GM18505 (cell line): ENCODE measurements at regions not wholly inside any gene's neighbourhood (a gene's known extent, or its start where the extent isn't known, plus 50 kb on each side); places are given as distances from the start of the nearest gene placed in this dataset.

Experiments used
- ATAC-seq: cut with Tn5 transposase; IDR thresholded peaks from one replicate; pipeline ENCODE4 v1.9.1; 2021; ENCODE audit not compliant: unreplicated experiment
- POLR2A ChIP-seq: IDR thresholded peaks from 4 replicates; pipeline ENCODE4 v1.6.1; 2011; ENCODE audit warnings: borderline replicate concordance; ENCODE audit not compliant: insufficient read depth, insufficient read length; ENCODE audit errors: extremely low read depth

GRCh38 chr5:159735036-159735435 is 181.2 kb upstream of the ADRA1B start:
- ATAC-seq: no peak
- no peak for TF ChIP-seq POLR2A

- TF ChIP-seq POLR2A: no peak
- no peak for ATAC-seq
Observed at GRCh38 chr5:159735749-159736660, 180.3 kb upstream of the ADRA1B start.

- TF ChIP-seq POLR2A: no peak
- ATAC-seq: no peak
Observed at GRCh38 chr5:159736844-159737243, 179.4 kb upstream of the ADRA1B start.

- no peak for ATAC-seq
- TF ChIP-seq POLR2A: no peak
Observed at GRCh38 chr5:159737263-159737662, 179.0 kb upstream of the ADRA1B start.

DNA sequence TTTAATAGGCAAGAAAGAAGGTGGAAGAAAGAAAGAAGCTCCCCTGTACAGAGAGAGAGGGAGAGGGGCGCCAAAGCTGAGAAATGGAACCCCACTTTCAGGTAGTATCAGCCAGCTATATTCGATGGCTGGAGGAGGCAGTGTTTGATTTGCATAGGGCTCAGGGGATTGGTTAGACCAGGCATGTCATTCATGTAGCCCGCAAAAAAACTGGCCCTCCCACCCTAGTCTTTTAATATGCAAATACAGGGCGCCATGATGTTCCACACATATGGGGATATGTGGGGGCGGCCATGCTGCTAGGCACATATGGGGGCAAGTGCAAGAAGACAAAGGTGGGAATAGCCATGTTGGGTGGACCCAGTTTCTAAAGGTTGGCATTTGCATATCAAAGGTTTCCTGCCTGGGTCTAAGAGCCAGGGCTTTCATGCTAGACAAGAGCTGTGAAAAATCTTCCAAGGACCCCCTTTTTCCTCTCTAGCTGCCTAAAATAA is 174.4 kb upstream of the ADRA1B start:
- no peak for ATAC-seq
- no peak for TF ChIP-seq POLR2A

DNA sequence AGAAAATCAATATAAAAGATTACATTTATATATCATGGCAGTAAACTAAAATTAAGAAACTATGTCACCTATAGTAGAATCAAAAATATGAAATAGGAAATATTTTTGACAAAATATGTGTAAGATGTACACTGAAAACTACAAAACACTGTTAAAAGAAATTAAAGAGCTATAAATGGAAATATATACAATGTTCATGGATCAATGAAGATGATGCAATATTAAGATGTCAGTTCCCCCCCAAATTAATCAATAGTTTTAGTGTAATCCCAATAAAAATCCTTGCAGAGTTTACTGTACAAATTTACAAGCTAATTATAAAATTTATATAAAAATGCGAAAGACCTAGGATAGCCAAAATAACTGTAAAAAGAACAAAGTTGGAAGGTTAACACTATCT is 173.0 kb upstream of the ADRA1B start:
- no peak for TF ChIP-seq POLR2A
- ATAC-seq: no peak

DNA sequence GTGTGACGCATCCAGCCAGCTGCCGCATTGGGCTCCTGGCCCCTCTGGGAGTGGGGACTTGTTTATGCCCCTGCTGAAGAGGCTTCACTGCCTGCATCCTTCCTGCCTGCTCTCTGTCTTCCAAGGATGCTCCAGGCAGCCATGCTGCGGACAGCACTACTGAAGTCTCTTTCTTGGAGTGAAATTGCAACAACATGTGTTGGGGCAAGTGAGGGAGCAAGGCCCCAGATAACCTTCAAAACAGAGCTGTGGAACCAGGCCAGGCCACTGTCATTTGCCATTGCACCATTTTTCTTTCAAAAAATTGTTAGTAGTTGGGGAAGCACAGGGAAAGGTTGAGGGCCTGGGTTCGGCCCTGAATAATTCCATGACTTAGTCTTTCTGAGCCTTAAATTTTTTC is 169.6 kb upstream of the ADRA1B start:
- no peak for TF ChIP-seq POLR2A
- no peak for ATAC-seq

DNA sequence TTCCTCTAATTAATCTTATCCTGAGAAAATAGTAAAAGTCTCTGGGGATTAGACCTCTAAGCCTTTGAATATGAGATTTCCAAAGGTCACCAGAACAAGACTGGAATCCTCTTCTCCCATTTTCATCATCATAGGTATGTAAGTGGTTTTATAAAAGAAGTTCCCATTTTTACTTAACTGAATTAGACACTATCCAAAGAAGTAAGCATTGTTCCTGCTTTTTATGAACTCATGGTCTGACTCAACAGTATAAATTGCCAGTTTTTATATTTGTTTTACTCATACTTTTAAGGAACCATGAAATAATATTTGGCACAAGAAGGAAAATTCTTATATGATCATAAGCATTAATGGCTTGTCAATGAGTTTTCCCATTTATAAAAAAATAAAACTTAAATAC is 167.1 kb upstream of the ADRA1B start:
- ATAC-seq: no peak
- no peak for TF ChIP-seq POLR2A

GRCh38 chr5:159750226-159750625 is 166.1 kb upstream of the ADRA1B start:
- TF ChIP-seq POLR2A: no peak
- ATAC-seq: no peak

DNA sequence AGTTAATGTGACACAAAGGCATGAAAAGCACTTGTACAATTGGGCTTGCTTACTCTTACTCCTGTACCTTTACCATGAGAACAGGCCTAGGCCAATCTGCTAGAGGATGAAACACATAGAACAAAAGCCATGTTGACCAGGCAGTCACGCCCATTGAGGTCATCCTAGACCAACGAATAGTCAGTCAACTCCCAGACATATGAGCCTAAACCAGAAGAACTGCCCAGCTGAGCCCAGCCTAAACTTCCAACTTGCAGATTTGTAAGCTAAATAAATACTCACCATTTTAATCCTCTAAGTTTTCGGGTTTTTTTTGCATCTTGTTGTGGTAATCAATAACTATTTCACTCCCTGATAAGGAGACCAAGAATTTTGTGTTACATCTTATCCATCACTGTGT is 164.8 kb upstream of the ADRA1B start:
- ATAC-seq: no peak

GRCh38 chr5:159752622-159753275 is 163.5 kb upstream of the ADRA1B start:
- no peak for ATAC-seq

More for the DNA sequence above, 164.8 kb upstream of the ADRA1B start:
- no peak for TF ChIP-seq POLR2A

GRCh38 chr5:159758189-159758588 is 158.1 kb upstream of the ADRA1B start:
- ATAC-seq: no peak
- TF ChIP-seq POLR2A: no peak

More at GRCh38 chr5:159752622-159753275, 163.5 kb upstream of the ADRA1B start:
- no peak for TF ChIP-seq POLR2A

- no peak for ATAC-seq
- no peak for TF ChIP-seq POLR2A
Observed at GRCh38 chr5:159759791-159760290, 156.4 kb upstream of the ADRA1B start.

DNA sequence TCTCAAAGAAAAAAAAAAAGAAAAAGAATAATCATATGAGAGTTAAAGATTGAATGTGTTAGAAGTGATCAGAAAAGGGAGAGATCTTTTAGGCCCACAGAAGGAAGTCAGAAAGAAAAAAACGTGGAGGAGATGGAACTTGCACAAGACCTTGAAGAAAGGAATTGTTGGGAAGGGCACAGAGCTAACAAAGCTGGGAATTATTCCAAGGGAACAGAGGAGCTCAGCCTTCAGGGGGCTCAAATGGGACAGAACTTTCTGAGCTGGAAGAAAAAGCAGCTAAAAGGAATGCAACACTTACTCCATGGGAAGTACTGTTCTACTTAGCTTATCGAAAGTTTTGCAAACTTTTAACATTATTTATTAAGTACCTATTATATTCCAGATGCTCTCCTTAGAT is 153.4 kb upstream of the ADRA1B start:
- no peak for ATAC-seq
- TF ChIP-seq POLR2A: no peak

- no peak for TF ChIP-seq POLR2A
Observed at GRCh38 chr5:159763562-159763961, 152.7 kb upstream of the ADRA1B start.

More at GRCh38 chr5:159763562-159763961, 152.7 kb upstream of the ADRA1B start:
- ATAC-seq: no peak
